Natural killer cell (primary cell): ENCODE measurements at regions not wholly inside any gene's neighbourhood (a gene's known extent, or its start where the extent isn't known, plus 50 kb on each side); places are given as distances from the start of the nearest gene placed in this dataset.

ENCODE experiments used
- ATAC-seq, 3 donors: fragments of 150-1000 bp in 2 of 3; fragments of 200-7000 bp in 1 of 3; cut with Tn5 transposase; 1 replicate in 1 of 3; 2 replicates in 2 of 3; pipeline ENCODE4 v1.10.0; 2021; ENCODE audit warnings: mild to moderate bottlenecking in 2 of 3, moderate library complexity in 2 of 3
- DNase-seq, 2 donors: peaks; one replicate each; pipeline versions ENCODE4 v3.0.0 to v3.0.0-alpha.2; 2013 to 2021; ENCODE audit warnings: mixed read lengths in 1 of 2
- H3K27ac ChIP-seq: one replicate; pipeline ENCODE4 v1.5.1; 2013; ENCODE audit warnings: mild to moderate bottlenecking, low read length
- H3K27me3 ChIP-seq: one replicate; pipeline ENCODE4 v1.6.1; 2013; ENCODE audit warnings: low read length; ENCODE audit not compliant: control insufficient read depth, insufficient read depth
- H3K36me3 ChIP-seq: one replicate; pipeline ENCODE4 v1.6.1; 2013; ENCODE audit warnings: low read length; ENCODE audit not compliant: control insufficient read depth, insufficient read depth
- H3K4me1 ChIP-seq: one replicate; pipeline ENCODE4 v1.6.1; 2013; ENCODE audit warnings: low read length; ENCODE audit not compliant: control insufficient read depth, insufficient read depth
- H3K4me3 ChIP-seq: one replicate; pipeline ENCODE4 v1.5.1; 2013; ENCODE audit warnings: low read length
- H3K9me3 ChIP-seq: one replicate; pipeline ENCODE4 v1.6.1; 2013; ENCODE audit warnings: low read length; ENCODE audit not compliant: control insufficient read depth, insufficient read depth
- H3K27ac Mint-ChIP-seq, 2 donors: one replicate each; pipeline ENCODE4 v1.8.0; 2022; ENCODE audit warnings: mild to moderate bottlenecking in 2 of 2, mixed read lengths in 2 of 2, moderate library complexity in 1 of 2
- H3K27me3 Mint-ChIP-seq, 2 donors: one replicate each; pipeline ENCODE4 v1.8.0; 2022; ENCODE audit warnings: low read depth in 2 of 2, mixed read lengths in 2 of 2
- H3K36me3 Mint-ChIP-seq: one replicate; pipeline ENCODE4 v1.8.0; 2022; ENCODE audit warnings: mixed read lengths
- H3K4me1 Mint-ChIP-seq, 2 donors: one replicate each; pipeline ENCODE4 v1.8.0; 2022; ENCODE audit warnings: mixed read lengths in 2 of 2
- H3K4me3 Mint-ChIP-seq: one replicate; pipeline ENCODE4 v1.8.0; 2022; ENCODE audit warnings: mild to moderate bottlenecking, moderate library complexity, mixed read lengths
- H3K9me3 Mint-ChIP-seq, 2 donors: one replicate each; pipeline ENCODE4 v1.8.0; 2022; ENCODE audit warnings: mixed read lengths in 2 of 2
- WGBS: methylation state at CpG from one replicate; pipeline ENCODE4 v1.1.7; 2013; ENCODE audit warnings: missing lambda C conversion rate; ENCODE audit not compliant: insufficient coverage; 5-methylcytosine and 5-hydroxymethylcytosine counted together
- intact Hi-C: fragments of 100-400 bp; cut with micrococcal nuclease; formaldehyde crosslinking; loops from one replicate; pipeline ENCODE4 v1.14.2; 2022
- TF ChIP-seq, protein P1 (sequence below): fragments of 200-600 bp; IDR thresholded peaks from one replicate; pipeline ENCODE4 v1.8.0; 2022; ENCODE audit warnings: antibody characterized with exemption

DNA sequence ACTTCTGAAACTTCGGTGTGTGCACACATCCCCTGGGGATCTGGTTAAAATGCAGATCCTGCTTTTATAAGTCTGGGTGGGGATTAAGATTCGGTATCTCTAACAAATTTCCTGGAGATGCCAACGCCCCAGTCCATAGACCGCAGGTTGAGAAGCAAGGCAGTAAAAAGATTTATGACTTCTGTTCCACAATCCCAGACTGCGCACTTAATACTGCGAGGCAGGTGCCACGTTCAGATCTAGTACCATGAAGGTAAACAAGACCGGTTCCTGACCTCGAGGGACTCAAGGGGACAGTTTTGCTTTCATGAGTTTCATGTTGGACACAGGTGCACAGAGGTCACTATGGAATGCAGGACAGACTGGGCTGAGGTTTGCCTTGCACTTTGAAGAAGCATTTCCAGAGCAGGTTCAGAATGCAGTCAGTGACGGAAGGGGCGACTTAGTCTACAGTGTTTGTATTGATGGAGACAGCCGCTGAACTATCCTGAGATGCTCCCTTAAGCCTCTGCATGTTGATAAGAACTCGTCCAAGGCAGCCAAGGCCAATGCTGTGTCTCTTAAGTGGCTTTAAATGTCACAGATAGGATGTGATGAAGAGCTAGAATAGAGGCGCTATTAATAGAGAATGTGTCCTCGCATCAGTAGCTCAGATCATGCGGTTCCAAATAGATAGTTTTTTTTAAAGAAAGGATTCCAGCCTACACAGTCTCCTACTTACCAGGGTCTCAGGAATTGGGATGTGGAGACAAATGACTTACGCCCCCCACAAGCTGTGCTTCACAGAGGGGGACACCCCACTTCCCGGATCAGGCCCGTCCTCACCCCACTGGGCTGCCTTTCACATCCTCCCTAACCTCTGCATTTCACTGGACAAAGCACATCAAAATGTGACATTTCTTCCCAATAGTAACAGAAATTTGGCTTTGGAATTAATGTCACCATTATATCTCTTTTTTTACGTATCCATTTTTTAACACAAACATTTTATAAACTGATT is 97.1 kb upstream of the IRS2 start:
- Mint-ChIP-seq H3K36me3 (no peaks in the 10 kb centered on the region), H3K4me1 (no peaks in the 10 kb centered on the region), H3K27me3 (peaks cover 0 to 2% of the 10 kb centered on the region in 2 donors), H3K9me3 (no peaks in the 10 kb centered on the region), H3K27ac (no peak overlapping the region), H3K4me3 (no peak overlapping the region)
- TF ChIP-seq, protein P1, sequence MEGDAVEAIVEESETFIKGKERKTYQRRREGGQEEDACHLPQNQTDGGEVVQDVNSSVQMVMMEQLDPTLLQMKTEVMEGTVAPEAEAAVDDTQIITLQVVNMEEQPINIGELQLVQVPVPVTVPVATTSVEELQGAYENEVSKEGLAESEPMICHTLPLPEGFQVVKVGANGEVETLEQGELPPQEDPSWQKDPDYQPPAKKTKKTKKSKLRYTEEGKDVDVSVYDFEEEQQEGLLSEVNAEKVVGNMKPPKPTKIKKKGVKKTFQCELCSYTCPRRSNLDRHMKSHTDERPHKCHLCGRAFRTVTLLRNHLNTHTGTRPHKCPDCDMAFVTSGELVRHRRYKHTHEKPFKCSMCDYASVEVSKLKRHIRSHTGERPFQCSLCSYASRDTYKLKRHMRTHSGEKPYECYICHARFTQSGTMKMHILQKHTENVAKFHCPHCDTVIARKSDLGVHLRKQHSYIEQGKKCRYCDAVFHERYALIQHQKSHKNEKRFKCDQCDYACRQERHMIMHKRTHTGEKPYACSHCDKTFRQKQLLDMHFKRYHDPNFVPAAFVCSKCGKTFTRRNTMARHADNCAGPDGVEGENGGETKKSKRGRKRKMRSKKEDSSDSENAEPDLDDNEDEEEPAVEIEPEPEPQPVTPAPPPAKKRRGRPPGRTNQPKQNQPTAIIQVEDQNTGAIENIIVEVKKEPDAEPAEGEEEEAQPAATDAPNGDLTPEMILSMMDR, result no peak
- intact Hi-C loops, result no loop called here
- no peaks in the 10 kb centered on the region for H3K27me3 ChIP-seq
- no peak overlapping the region for H3K4me3 ChIP-seq
- DNase-seq, result no peak
- H3K4me1 ChIP-seq, result no peaks in the 10 kb centered on the region
- WGBS, result 75% methylated on average over 17 of the region's 20 CpGs
- no peaks in the 10 kb centered on the region for H3K9me3 ChIP-seq
- H3K36me3 ChIP-seq, result no peaks in the 10 kb centered on the region
- ATAC-seq, result no peak
- H3K27ac ChIP-seq, result no peak overlapping the region

DNA sequence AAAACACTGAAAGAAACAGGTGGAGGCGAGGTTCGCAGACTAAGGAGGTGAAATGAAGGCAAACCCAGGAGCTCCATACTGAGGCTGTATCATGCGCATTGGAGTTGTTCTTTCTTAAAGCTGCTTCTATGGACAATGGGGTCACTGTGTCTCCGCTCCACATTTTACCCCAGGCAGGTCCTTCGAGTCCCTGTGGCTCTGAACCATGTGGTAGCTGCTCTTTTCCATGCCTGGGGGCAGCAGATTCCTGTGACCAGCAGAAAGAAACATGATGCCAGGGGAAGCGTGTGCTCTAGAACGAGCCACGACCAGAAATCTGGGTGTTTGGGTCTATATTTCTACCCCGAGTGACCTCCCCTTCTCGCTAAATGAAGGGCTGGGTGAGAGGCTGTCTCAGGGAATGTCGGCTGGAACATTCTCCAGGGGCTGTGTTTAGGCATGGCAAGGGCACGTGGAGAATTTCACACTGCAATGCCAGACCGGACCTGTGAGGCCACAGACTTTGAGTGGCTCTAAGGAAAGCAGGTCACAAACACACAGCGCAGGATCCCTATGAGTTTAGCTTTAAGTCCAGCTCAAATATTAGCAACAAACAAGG is 95.7 kb upstream of the IRS2 start:
- Histone ChIP-seq H3K9me3 (no peaks in the 10 kb centered on the region), H3K27ac (no peak overlapping the region), H3K4me3 (no peak overlapping the region), H3K27me3 (no peaks in the 10 kb centered on the region), H3K4me1 (no peaks in the 10 kb centered on the region), H3K36me3 (no peaks in the 10 kb centered on the region)
- DNase-seq (no peak), ATAC-seq (no peak)
- TF ChIP-seq, protein P1, result no peak
- no peak overlapping the region for H3K27ac Mint-ChIP-seq
- intact Hi-C loops, result no loop called here
- H3K4me3 Mint-ChIP-seq, result no peak overlapping the region
- 81% methylated on average over 13 of the region's 14 CpGs for WGBS
- no peaks in the 10 kb centered on the region for H3K4me1 Mint-ChIP-seq
- peaks cover 0 to 5% of the 10 kb centered on the region in 2 donors for H3K27me3 Mint-ChIP-seq
- H3K36me3 Mint-ChIP-seq, result no peaks in the 10 kb centered on the region
- no peaks in the 10 kb centered on the region for H3K9me3 Mint-ChIP-seq

DNA sequence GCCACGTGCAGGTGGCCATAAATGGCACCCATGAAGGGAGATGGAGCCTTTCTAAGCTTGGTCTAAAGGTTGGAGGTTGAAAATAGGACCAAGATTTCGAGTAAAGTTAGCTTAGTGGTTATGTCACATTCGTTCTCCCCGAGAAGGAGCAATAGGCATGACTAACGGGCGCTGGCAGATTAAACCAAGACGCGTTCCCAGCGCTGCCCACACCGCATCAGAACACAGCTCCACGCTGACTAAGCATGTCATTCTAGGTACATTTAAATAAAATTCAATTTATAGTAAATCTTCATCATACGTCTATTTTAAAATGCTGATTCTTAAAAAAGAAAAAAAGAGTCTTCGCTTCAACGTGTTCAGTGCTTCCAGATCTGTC is 95.0 kb upstream of the IRS2 start:
- Histone ChIP-seq H3K36me3 (no peaks in the 10 kb centered on the region), H3K9me3 (no peaks in the 10 kb centered on the region), H3K4me3 (no peak overlapping the region), H3K4me1 (no peaks in the 10 kb centered on the region), H3K27ac (no peak overlapping the region), H3K27me3 (no peaks in the 10 kb centered on the region)
- ATAC-seq (no peak), DNase-seq (no peak)
- intact Hi-C loops, result no loop called here
- WGBS, result 87% methylated on average over 14 of the region's 14 CpGs
- Mint-ChIP-seq H3K27ac (no peak overlapping the region), H3K9me3 (no peaks in the 10 kb centered on the region), H3K27me3 (peaks cover 0 to 3% of the 10 kb centered on the region in 2 donors), H3K4me1 (no peaks in the 10 kb centered on the region), H3K4me3 (no peak overlapping the region), H3K36me3 (no peaks in the 10 kb centered on the region)
- TF ChIP-seq, protein P1, result no peak
